ENCODE measurements at regions not wholly inside any gene's neighbourhood (a gene's known extent, or its start where the extent isn't known, plus 50 kb on each side); places are given as distances from the start of the nearest gene placed in this dataset.
"Not testable (repeated sequence)": the region's sequence is repeated elsewhere in the genome, so short reads cannot be mapped to it uniquely, and the experiment has no call there.

DNA sequence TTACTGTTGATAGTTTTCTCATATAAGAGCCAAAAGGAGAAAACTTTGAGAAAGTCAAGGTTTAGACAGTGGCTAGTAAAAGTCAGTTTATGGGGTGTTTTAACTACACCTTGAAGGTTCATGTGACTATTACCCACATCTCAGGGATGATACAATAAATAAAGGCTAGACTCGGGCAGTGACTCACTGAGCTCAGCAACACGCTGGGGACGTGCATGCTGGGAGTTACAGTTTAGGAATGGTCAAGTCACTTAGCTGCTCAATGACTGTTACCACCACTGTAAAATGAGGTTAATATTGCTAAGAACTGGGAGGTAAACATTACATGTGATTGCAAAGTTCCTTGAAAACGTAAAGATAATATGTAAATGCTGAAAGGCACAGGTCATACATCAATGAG is 1254.4 kb upstream of the PHF14 start:
- DNase-seq: no peak
- Histone ChIP-seq H3K36me3 (no peaks in the 10 kb centered on the region), H3K27ac (no peak overlapping the region), H3K9me3 (no peaks in the 10 kb centered on the region), H3K27me3 (no peaks in the 10 kb centered on the region), H3K4me3 (no peak overlapping the region), H3K4me1 (ENCODE audit: insufficient read depth) (no peaks in the 10 kb centered on the region)
- TF ChIP-seq POLR2A (IDR thresholded peaks at IDR 0.05) (no peak), CTCF (IDR thresholded peaks at IDR 0.05) (no peak), EP300 (IDR thresholded peaks at IDR 0.05) (no peak)
- WGBS, 3 donors: 76 to 85% (median 80%) methylated on average over 4 of the region's 4 CpGs
- intact Hi-C loops (cut with DNase I): no loop called here

DNA sequence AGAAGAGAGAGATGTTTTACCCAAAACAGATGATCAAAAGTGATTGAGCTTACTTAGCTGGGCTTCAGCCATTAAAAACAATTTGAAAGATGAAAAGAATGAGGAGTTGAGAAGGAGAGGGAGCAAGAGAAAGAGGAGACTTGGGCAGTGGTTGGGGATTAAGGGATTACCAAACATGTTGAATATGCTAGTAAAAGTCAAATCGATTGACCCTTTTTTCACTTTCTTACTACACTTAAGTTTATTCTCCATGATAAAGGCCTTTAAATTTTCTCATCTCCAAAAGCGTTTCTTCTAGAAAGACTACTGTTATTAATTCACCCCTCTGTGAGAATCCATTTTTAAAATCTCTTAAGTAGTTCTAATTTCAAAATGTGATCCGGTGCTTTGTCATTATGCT is 1254.0 kb upstream of the PHF14 start:
- intact Hi-C loops (cut with DNase I): no loop called here
- Histone ChIP-seq H3K27me3 (no peaks in the 10 kb centered on the region), H3K4me1 (ENCODE audit: insufficient read depth) (no peaks in the 10 kb centered on the region), H3K9me3 (no peaks in the 10 kb centered on the region), H3K4me3 (no peak overlapping the region), H3K27ac (no peak overlapping the region), H3K36me3 (no peaks in the 10 kb centered on the region)
- 79 to 88% (median 85%) methylated on average over 3 of the region's 3 CpGs for WGBS, 3 donors
- no peak for DNase-seq
- TF ChIP-seq POLR2A (IDR thresholded peaks at IDR 0.05) (no peak), EP300 (IDR thresholded peaks at IDR 0.05) (no peak), CTCF (IDR thresholded peaks at IDR 0.05) (no peak)

- H3K27me3 ChIP-seq; H3K27ac ChIP-seq; intact Hi-C loops (cut with DNase I); H3K9me3 ChIP-seq; H3K4me3 ChIP-seq; H3K36me3 ChIP-seq; H3K4me1 ChIP-seq (ENCODE audit: insufficient read depth); DNase-seq: not testable (repeated sequence)
- 86 to 94% (median 94%) methylated on average over 45 to 57 of the region's 60 CpGs for WGBS, 3 donors
These were observed 1247.6 kb upstream of the PHF14 start for GRCh38 chr7:9725940-9726663.

DNA sequence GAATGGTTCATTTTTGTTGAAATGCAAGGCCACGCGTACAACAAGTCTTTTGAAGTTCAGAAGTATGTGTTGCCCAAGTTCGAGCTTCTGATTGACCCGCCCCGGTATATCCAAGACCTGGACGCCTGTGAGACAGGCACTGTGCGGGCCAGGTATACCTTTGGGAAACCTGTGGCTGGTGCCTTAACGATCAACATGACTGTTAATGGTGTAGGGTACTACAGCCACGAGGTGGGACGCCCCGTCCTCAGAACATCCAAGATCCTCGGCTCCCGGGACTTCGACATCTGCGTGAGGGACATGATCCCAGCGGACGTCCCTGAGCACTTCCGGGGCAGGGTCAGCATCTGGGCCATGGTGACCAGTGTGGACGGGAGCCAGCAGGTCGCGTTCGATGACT is 1246.9 kb upstream of the PHF14 start:
- H3K27ac ChIP-seq; H3K9me3 ChIP-seq; intact Hi-C loops (cut with DNase I); H3K27me3 ChIP-seq; H3K4me1 ChIP-seq (ENCODE audit: insufficient read depth); H3K4me3 ChIP-seq; H3K36me3 ChIP-seq; DNase-seq: not testable (repeated sequence)
- 95 to 99% (median 95%) methylated on average over 18 to 20 of the region's 22 CpGs for WGBS, 3 donors

GRCh38 chr7:9727467-9727869 is 1246.2 kb upstream of the PHF14 start:
- 90 to 94% (median 92%) methylated on average over 13 of the region's 13 CpGs for WGBS, 3 donors
- H3K4me3 ChIP-seq; H3K27ac ChIP-seq; DNase-seq; H3K4me1 ChIP-seq (ENCODE audit: insufficient read depth); intact Hi-C loops (cut with DNase I); H3K27me3 ChIP-seq; H3K9me3 ChIP-seq; H3K36me3 ChIP-seq: not testable (repeated sequence)

DNA sequence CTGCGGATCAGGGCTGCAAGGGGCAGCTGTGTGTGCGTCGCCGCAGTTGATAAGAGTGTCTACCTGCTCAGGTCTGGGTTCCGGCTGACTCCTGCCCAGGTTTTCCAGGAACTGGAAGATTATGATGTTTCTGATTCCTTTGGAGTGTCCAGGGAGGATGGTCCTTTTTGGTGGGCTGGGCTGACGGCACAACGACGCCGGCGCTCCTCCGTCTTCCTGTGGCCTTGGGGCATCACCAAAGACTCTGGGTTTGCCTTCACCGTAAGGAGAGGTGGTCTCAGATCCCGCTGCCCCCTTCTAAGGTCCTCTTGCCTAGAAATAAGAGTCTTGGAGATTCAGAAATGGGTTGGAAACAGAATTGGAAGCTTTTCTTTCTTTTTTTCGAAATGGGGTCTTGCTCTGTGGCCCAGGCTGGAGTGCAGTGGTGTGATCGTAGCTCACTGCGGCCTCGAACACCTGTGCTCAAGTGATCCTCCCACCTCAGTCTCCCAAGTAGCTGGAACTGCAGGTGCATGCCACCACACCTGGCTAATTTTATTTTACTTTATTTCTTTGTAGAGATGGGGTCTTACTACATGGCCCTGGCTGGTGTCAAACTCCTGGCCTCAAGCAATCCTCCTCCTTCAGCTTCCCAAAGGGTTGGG is 1245.5 kb upstream of the PHF14 start:
- H3K27ac ChIP-seq; H3K36me3 ChIP-seq; H3K9me3 ChIP-seq; DNase-seq; H3K4me3 ChIP-seq; H3K4me1 ChIP-seq (ENCODE audit: insufficient read depth); H3K27me3 ChIP-seq; intact Hi-C loops (cut with DNase I): not testable (repeated sequence)
- 90 to 94% (median 93%) methylated on average over 17 of the region's 17 CpGs for WGBS, 3 donors
